GM12892 (cell line): ENCODE measurements at regions not wholly inside any gene's neighbourhood (a gene's known extent, or its start where the extent isn't known, plus 50 kb on each side); places are given as distances from the start of the nearest gene placed in this dataset.

Experiments used
- DNase-seq: peaks from one replicate; pipeline ENCODE4 v3.0.0; 2011; ENCODE audit not compliant: insufficient read length
- FAIRE-seq: peaks from 2 replicates; lab custom pipeline; 2011; peaks lifted over from hg19 to GRCh38; lab: Jason Lieb, UNC
- POLR2A ChIP-seq: IDR thresholded peaks from 2 replicates; pipeline ENCODE4 v1.6.1; 2011; ENCODE audit warnings: low read depth, low read length, control low read depth
- POLR2AphosphoS5 ChIP-seq: IDR thresholded peaks from 2 replicates; pipeline ENCODE4 v1.6.1; 2011; ENCODE audit warnings: low read depth, low read length, control low read depth
- TAF1 ChIP-seq: IDR thresholded peaks from 2 replicates; pipeline ENCODE4 v1.6.1; 2011; ENCODE audit warnings: low read depth, mild to moderate bottlenecking, control low read depth, low read length, borderline replicate concordance

GRCh38 chr11:27896096-27896495, 195.8 kb upstream of the BDNF start:
- no peak for TF ChIP-seq POLR2A
- no peak for TF ChIP-seq TAF1
- TF ChIP-seq POLR2AphosphoS5 = no peak
- DNase-seq (no peak), FAIRE-seq (no peak)

GRCh38 chr11:27894552-27894951, 194.3 kb upstream of the BDNF start:
- TF ChIP-seq POLR2AphosphoS5 (no peak), TAF1 (no peak), POLR2A (no peak)
- DNase-seq (no peak), FAIRE-seq (no peak)

- no peak for FAIRE-seq
- TF ChIP-seq POLR2AphosphoS5 = no peak
- no peak for TF ChIP-seq POLR2A
- no peak for TF ChIP-seq TAF1
- no peak for DNase-seq
Observed at GRCh38 chr11:27886857-27887256, 186.6 kb upstream of the BDNF start.

GRCh38 chr11:27882066-27882697, 181.9 kb upstream of the BDNF start:
- TF ChIP-seq POLR2A (no peak), POLR2AphosphoS5 (no peak), TAF1 (no peak)
- DNase-seq (no peak), FAIRE-seq (peak; percentile 70)

GRCh38 chr11:27875831-27876775, 175.8 kb upstream of the BDNF start:
- FAIRE-seq = peak; percentile 9
- DNase-seq = no peak
- TF ChIP-seq POLR2A = no peak
- no peak for TF ChIP-seq POLR2AphosphoS5

GRCh38 chr11:27874998-27875830, 175.0 kb upstream of the BDNF start:
- DNase-seq (no peak), FAIRE-seq (peak; percentile 73)
- TF ChIP-seq TAF1 (no peak), POLR2A (no peak)

GRCh38 chr11:27873664-27874063, 173.4 kb upstream of the BDNF start:
- TF ChIP-seq TAF1 (no peak), POLR2AphosphoS5 (no peak), POLR2A (no peak)
- FAIRE-seq = no peak
- DNase-seq = no peak

GRCh38 chr11:27871056-27871455, 170.8 kb upstream of the BDNF start:
- no peak for FAIRE-seq
- TF ChIP-seq POLR2AphosphoS5 = no peak
- TF ChIP-seq POLR2A = no peak
- TF ChIP-seq TAF1 = no peak

GRCh38 chr11:27869701-27870100, 169.4 kb upstream of the BDNF start:
- FAIRE-seq (no peak), DNase-seq (no peak)
- no peak for TF ChIP-seq POLR2AphosphoS5
- TF ChIP-seq TAF1 = no peak
- no peak for TF ChIP-seq POLR2A

More at GRCh38 chr11:27871056-27871455, 170.8 kb upstream of the BDNF start:
- no peak for DNase-seq

- no peak for FAIRE-seq
- no peak for DNase-seq
- TF ChIP-seq POLR2AphosphoS5 = no peak
- TF ChIP-seq TAF1 = no peak
- TF ChIP-seq POLR2A = no peak
Observed at GRCh38 chr11:27868709-27869108, 168.5 kb upstream of the BDNF start.

- FAIRE-seq (no peak), DNase-seq (no peak)
- no peak for TF ChIP-seq POLR2A
- no peak for TF ChIP-seq POLR2AphosphoS5
- no peak for TF ChIP-seq TAF1
Observed at GRCh38 chr11:27868226-27868625, 168.0 kb upstream of the BDNF start.

- FAIRE-seq (no peak), DNase-seq (no peak)
- no peak for TF ChIP-seq POLR2AphosphoS5
Observed at GRCh38 chr11:27865105-27865504, 164.8 kb upstream of the BDNF start.

GRCh38 chr11:27864611-27865010, 164.4 kb upstream of the BDNF start:
- TF ChIP-seq POLR2A (no peak), POLR2AphosphoS5 (no peak), TAF1 (no peak)
- no peak for FAIRE-seq
- no peak for DNase-seq
